ENCODE measurements at regions not wholly inside any gene's neighbourhood (a gene's known extent, or its start where the extent isn't known, plus 50 kb on each side); places are given as distances from the start of the nearest gene placed in this dataset.
"Not testable (repeated sequence)": the region's sequence is repeated elsewhere in the genome, so short reads cannot be mapped to it uniquely, and the experiment has no call there.

- H3K4me3 ChIP-seq (ENCODE audit: insufficient read depth, low read length) = no peak overlapping the region
- H2AFZ ChIP-seq (ENCODE audit: low read length) = no peak overlapping the region
- no peaks in the 10 kb centered on the region for H3K27me3 ChIP-seq (ENCODE audit: insufficient read depth, low read length)
- H3K27ac ChIP-seq (ENCODE audit: low read depth, low read length) = no peak overlapping the region
- H3K4me1 ChIP-seq (ENCODE audit: insufficient read depth, low read length) = peaks cover 3% of the 10 kb centered on the region
- H3K36me3 ChIP-seq (ENCODE audit: insufficient read depth, low read length) = no peaks in the 10 kb centered on the region
- H3K4me2 ChIP-seq (ENCODE audit: insufficient read depth, low read length) = no peak overlapping the region
- TF ChIP-seq CTCF (IDR thresholded peaks at IDR 0.05; ENCODE audit: extremely low read depth, low read depth, low read length) = no peak
- no peaks in the 10 kb centered on the region for H3K79me2 ChIP-seq (ENCODE audit: insufficient read depth, low read length)
- peak; percentile 25 for DNase-seq (ENCODE audit: insufficient read length, low spot score, missing footprints)
- H4K20me1 ChIP-seq (ENCODE audit: insufficient read depth, low read length) = no peaks in the 10 kb centered on the region
- H3K9me3 ChIP-seq (ENCODE audit: low read depth, low read length) = no peaks in the 10 kb centered on the region
Observed at GRCh38 chr2:186347472-186347871, 138.6 kb upstream of the ZC3H15 start.

- Histone ChIP-seq H3K9me3 (ENCODE audit: low read depth, low read length) (no peaks in the 10 kb centered on the region), H3K4me2 (ENCODE audit: insufficient read depth, low read length) (no peak overlapping the region), H3K4me3 (ENCODE audit: insufficient read depth, low read length) (no peak overlapping the region), H2AFZ (ENCODE audit: low read length) (no peak overlapping the region), H3K27ac (ENCODE audit: low read depth, low read length) (no peak overlapping the region), H3K4me1 (ENCODE audit: insufficient read depth, low read length) (peaks cover 3% of the 10 kb centered on the region), H3K27me3 (ENCODE audit: insufficient read depth, low read length) (no peaks in the 10 kb centered on the region), H4K20me1 (ENCODE audit: insufficient read depth, low read length) (no peaks in the 10 kb centered on the region), H3K79me2 (ENCODE audit: insufficient read depth, low read length) (no peaks in the 10 kb centered on the region), H3K36me3 (ENCODE audit: insufficient read depth, low read length) (no peaks in the 10 kb centered on the region)
- no peak for DNase-seq (ENCODE audit: insufficient read length, low spot score, missing footprints)
- no peak for TF ChIP-seq CTCF (IDR thresholded peaks at IDR 0.05; ENCODE audit: extremely low read depth, low read depth, low read length)
Observed at GRCh38 chr2:186348200-186348599, 137.9 kb upstream of the ZC3H15 start.

- peak overlapping the region; percentile 19 for H3K4me2 ChIP-seq (ENCODE audit: insufficient read depth, low read length)
Observed at GRCh38 chr2:186349508-186349907, 136.6 kb upstream of the ZC3H15 start.

GRCh38 chr2:186354160-186354559, 131.9 kb upstream of the ZC3H15 start:
- H3K9me3 ChIP-seq (ENCODE audit: low read depth, low read length); H3K4me3 ChIP-seq (ENCODE audit: insufficient read depth, low read length); H3K4me2 ChIP-seq (ENCODE audit: insufficient read depth, low read length); DNase-seq (ENCODE audit: insufficient read length, low spot score, missing footprints); H4K20me1 ChIP-seq (ENCODE audit: insufficient read depth, low read length); H3K79me2 ChIP-seq (ENCODE audit: insufficient read depth, low read length); H3K36me3 ChIP-seq (ENCODE audit: insufficient read depth, low read length); H3K4me1 ChIP-seq (ENCODE audit: insufficient read depth, low read length); H3K27me3 ChIP-seq (ENCODE audit: insufficient read depth, low read length); H3K27ac ChIP-seq (ENCODE audit: low read depth, low read length); H2AFZ ChIP-seq (ENCODE audit: low read length): not testable (repeated sequence)

More at GRCh38 chr2:186349508-186349907, 136.6 kb upstream of the ZC3H15 start:
- H3K27me3 ChIP-seq (ENCODE audit: insufficient read depth, low read length) = no peaks in the 10 kb centered on the region
- no peaks in the 10 kb centered on the region for H4K20me1 ChIP-seq (ENCODE audit: insufficient read depth, low read length)
- H2AFZ ChIP-seq (ENCODE audit: low read length) = no peak overlapping the region
- no peak overlapping the region for H3K4me3 ChIP-seq (ENCODE audit: insufficient read depth, low read length)
- TF ChIP-seq CTCF (IDR thresholded peaks at IDR 0.05; ENCODE audit: extremely low read depth, low read depth, low read length) = no peak
- H3K4me1 ChIP-seq (ENCODE audit: insufficient read depth, low read length) = peaks cover 3% of the 10 kb centered on the region
- H3K36me3 ChIP-seq (ENCODE audit: insufficient read depth, low read length) = no peaks in the 10 kb centered on the region
- no peaks in the 10 kb centered on the region for H3K9me3 ChIP-seq (ENCODE audit: low read depth, low read length)
- H3K79me2 ChIP-seq (ENCODE audit: insufficient read depth, low read length) = no peaks in the 10 kb centered on the region
- peak; percentile 79 for DNase-seq (ENCODE audit: insufficient read length, low spot score, missing footprints)
- H3K27ac ChIP-seq (ENCODE audit: low read depth, low read length) = no peak overlapping the region

Measured in osteoblast (primary cell).